ENCODE measurements at regions not wholly inside any gene's neighbourhood (a gene's known extent, or its start where the extent isn't known, plus 50 kb on each side); places are given as distances from the start of the nearest gene placed in this dataset.

- TF ChIP-seq CTCF (IDR thresholded peaks at IDR 0.05) (no peak), ZFX (IDR thresholded peaks at IDR 0.05; ENCODE audit: borderline replicate concordance) (no peak)
Observed at GRCh38 chr2:209368914-209369313, 54.9 kb upstream of the MAP2 start.

All from 22Rv1 (cell line).